ENCODE measurements at regions not wholly inside any gene's neighbourhood (a gene's known extent, or its start where the extent isn't known, plus 50 kb on each side); places are given as distances from the start of the nearest gene placed in this dataset.

GRCh38 chr11:27282806-27283205, 80.2 kb downstream of the CCDC34 start:
- TF ChIP-seq CTCF (IDR thresholded peaks at IDR 0.05; ENCODE audit: borderline replicate concordance, extremely low read depth, low read length, poor library complexity, severe bottlenecking) (no peak), EZH2 (IDR thresholded peaks at IDR 0.05; ENCODE audit: borderline replicate concordance, low read depth, low read length, severe bottlenecking) (no peak)
